GM12873 (cell line): ENCODE measurements at regions not wholly inside any gene's neighbourhood (a gene's known extent, or its start where the extent isn't known, plus 50 kb on each side); places are given as distances from the start of the nearest gene placed in this dataset.

Source experiments
- CTCF ChIP-seq: IDR thresholded peaks from 2 replicates; pipeline ENCODE4 v1.5.1; 2012; ENCODE audit warnings: low read depth, mild to moderate bottlenecking, moderate library complexity, low read length, control low read depth; ENCODE audit not compliant: insufficient read depth; ENCODE audit errors: missing control alignments

GRCh38 chr7:69309601-69310000, 288.7 kb upstream of the AUTS2 start:
- no peak for TF ChIP-seq CTCF

- TF ChIP-seq CTCF = no peak
Measured at GRCh38 chr7:69311489-69311888, 286.8 kb upstream of the AUTS2 start.

- TF ChIP-seq CTCF = no peak
Measured at GRCh38 chr7:69318794-69319193, 279.5 kb upstream of the AUTS2 start.

- TF ChIP-seq CTCF = no peak
Measured at GRCh38 chr7:69328516-69328915, 269.8 kb upstream of the AUTS2 start.

- no peak for TF ChIP-seq CTCF
Measured at GRCh38 chr7:69334701-69335100, 263.6 kb upstream of the AUTS2 start.

GRCh38 chr7:69335331-69335730, 262.9 kb upstream of the AUTS2 start:
- TF ChIP-seq CTCF = no peak

GRCh38 chr7:69336976-69337375, 261.3 kb upstream of the AUTS2 start:
- TF ChIP-seq CTCF = no peak
